Glutamatergic neuron (in vitro differentiated cells): ENCODE measurements at regions not wholly inside any gene's neighbourhood (a gene's known extent, or its start where the extent isn't known, plus 50 kb on each side); places are given as distances from the start of the nearest gene placed in this dataset.

Source experiments
- DNase-seq: peaks from one replicate; pipeline ENCODE4 v3.0.0; 2022
- H3K27ac Mint-ChIP-seq: one replicate; pipeline ENCODE4 v1.8.0; 2020; ENCODE audit warnings: mild to moderate bottlenecking, mixed read lengths, inconsistent platforms; ENCODE audit not compliant: unreplicated experiment
- H3K27me3 Mint-ChIP-seq: one replicate; pipeline ENCODE4 v1.8.0; 2020; ENCODE audit warnings: mild to moderate bottlenecking, moderate library complexity, mixed read lengths, inconsistent platforms; ENCODE audit not compliant: unreplicated experiment
- H3K36me3 Mint-ChIP-seq: one replicate; pipeline ENCODE4 v1.8.0; 2020; ENCODE audit warnings: mild to moderate bottlenecking, mixed read lengths, inconsistent platforms; ENCODE audit not compliant: unreplicated experiment
- H3K4me1 Mint-ChIP-seq: one replicate; pipeline ENCODE4 v1.8.0; 2020; ENCODE audit warnings: mild to moderate bottlenecking, low read depth, mixed read lengths, inconsistent platforms; ENCODE audit not compliant: unreplicated experiment
- H3K4me3 Mint-ChIP-seq: one replicate; pipeline ENCODE4 v1.8.0; 2020; ENCODE audit warnings: mild to moderate bottlenecking, mixed read lengths, inconsistent platforms; ENCODE audit not compliant: unreplicated experiment
- H3K9me3 Mint-ChIP-seq: one replicate; pipeline ENCODE4 v1.8.0; 2020; ENCODE audit warnings: mild to moderate bottlenecking, moderate library complexity, mixed read lengths, inconsistent platforms; ENCODE audit not compliant: unreplicated experiment
- TF ChIP-seq, protein P1 (sequence below): fragments of 200-600 bp; sonication (generic); IDR thresholded peaks from one replicate; pipeline ENCODE4 v1.5.0; 2021; ENCODE audit not compliant: partially characterized antibody, unreplicated experiment

DNA sequence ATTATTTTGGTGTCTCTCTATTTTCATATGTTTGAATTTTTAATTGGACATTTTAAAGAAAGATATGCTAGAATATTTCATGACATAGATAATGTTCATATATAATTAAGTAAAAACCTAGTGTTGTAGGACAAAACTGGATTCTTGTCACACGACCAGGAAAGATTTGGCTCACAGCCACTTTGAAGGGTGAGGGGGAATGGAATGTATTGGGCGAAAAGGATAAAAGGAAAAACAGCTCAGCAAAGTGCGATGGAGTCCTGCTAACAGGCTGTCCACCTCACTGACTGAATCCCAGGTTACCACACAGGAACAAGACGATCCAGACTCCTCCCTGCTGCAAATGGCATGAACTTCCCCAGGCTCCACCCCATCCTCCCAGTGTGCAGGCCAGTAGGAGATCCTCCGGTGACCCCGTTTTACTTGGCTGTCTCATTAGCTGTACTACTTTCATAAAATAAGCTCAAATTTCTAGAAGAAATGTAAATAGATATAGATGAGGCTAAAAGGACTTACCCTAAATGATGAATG lies 186.2 kb downstream of the CD47 start:
- no peak overlapping the region for H3K27ac Mint-ChIP-seq
- TF ChIP-seq, protein P1, sequence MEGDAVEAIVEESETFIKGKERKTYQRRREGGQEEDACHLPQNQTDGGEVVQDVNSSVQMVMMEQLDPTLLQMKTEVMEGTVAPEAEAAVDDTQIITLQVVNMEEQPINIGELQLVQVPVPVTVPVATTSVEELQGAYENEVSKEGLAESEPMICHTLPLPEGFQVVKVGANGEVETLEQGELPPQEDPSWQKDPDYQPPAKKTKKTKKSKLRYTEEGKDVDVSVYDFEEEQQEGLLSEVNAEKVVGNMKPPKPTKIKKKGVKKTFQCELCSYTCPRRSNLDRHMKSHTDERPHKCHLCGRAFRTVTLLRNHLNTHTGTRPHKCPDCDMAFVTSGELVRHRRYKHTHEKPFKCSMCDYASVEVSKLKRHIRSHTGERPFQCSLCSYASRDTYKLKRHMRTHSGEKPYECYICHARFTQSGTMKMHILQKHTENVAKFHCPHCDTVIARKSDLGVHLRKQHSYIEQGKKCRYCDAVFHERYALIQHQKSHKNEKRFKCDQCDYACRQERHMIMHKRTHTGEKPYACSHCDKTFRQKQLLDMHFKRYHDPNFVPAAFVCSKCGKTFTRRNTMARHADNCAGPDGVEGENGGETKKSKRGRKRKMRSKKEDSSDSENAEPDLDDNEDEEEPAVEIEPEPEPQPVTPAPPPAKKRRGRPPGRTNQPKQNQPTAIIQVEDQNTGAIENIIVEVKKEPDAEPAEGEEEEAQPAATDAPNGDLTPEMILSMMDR: no peak
- H3K4me3 Mint-ChIP-seq: no peak overlapping the region

DNA sequence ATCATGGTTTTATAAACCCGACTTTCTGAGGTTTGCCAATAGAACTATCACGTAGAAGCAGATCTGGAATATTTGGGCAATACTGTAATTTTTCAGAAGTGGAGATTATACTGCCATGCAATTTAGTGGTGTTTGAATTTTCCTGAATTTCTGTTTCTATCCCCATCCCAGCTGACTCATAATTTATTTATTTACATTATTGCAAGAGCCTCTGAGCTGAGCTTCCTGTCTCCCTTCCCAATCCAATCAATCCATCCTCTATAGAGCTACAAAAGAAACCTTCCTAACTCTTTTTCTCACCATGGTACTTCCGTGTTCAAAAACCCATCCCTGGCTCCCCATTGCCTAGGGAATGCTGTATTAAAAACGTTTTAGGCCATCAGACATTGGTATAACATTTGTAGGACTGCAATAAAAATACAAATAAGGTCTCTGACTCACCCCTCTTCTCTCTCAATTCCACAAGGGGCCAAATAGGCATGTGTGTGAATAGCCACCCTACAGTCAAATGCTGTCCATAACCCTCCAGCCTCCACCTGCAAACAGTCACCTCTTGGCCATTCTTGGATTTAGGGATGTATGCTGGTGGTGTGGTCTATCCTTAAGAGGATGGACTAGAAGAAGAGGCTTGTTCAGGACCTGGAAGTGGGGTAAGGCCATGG lies 190.7 kb downstream of the CD47 start:
- TF ChIP-seq, protein P1: no peak
- H3K4me1 Mint-ChIP-seq: no peaks in the 10 kb centered on the region
- no peaks in the 10 kb centered on the region for H3K27me3 Mint-ChIP-seq
- H3K9me3 Mint-ChIP-seq: no peaks in the 10 kb centered on the region
- H3K4me3 Mint-ChIP-seq: no peak overlapping the region
- no peak for DNase-seq
- H3K36me3 Mint-ChIP-seq: no peaks in the 10 kb centered on the region
- no peak overlapping the region for H3K27ac Mint-ChIP-seq

More for the DNA sequence above, 186.2 kb downstream of the CD47 start:
- no peaks in the 10 kb centered on the region for H3K27me3 Mint-ChIP-seq
- no peaks in the 10 kb centered on the region for H3K9me3 Mint-ChIP-seq
- H3K36me3 Mint-ChIP-seq: no peaks in the 10 kb centered on the region
- no peaks in the 10 kb centered on the region for H3K4me1 Mint-ChIP-seq
- DNase-seq: no peak

DNA sequence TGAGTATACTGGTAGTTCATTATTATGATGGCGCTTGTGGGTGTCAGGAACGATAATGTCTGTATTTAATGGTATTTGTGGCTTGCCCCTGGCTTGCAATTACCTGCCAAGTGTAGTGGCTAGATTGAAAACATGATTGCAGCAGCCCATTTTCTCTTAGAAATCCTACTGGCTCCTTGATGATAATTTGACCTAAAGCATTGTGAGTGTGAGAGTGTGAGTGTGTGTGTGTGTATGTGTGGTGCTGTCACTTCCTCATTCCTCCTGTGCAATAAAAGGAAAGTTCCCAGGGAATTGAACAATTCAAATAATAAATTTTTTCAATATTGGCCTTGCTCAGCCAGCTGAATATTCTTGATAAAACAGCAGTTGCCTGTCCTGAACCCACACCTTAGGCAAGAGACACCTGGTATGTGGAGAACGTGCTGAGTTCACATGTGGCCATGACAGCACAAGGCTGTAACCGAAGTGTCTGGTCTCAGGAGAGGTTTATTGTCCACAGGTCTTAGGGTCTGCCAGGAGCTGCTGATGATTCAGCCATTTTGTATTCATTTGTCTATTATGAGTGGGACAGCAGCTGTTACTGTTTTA lies 193.3 kb downstream of the CD47 start:
- H3K36me3 Mint-ChIP-seq: no peaks in the 10 kb centered on the region
- no peak overlapping the region for H3K27ac Mint-ChIP-seq
- no peak overlapping the region for H3K4me3 Mint-ChIP-seq
- no peaks in the 10 kb centered on the region for H3K27me3 Mint-ChIP-seq
- no peaks in the 10 kb centered on the region for H3K4me1 Mint-ChIP-seq
- no peaks in the 10 kb centered on the region for H3K9me3 Mint-ChIP-seq
- TF ChIP-seq, protein P1: no peak
- no peak for DNase-seq

DNA sequence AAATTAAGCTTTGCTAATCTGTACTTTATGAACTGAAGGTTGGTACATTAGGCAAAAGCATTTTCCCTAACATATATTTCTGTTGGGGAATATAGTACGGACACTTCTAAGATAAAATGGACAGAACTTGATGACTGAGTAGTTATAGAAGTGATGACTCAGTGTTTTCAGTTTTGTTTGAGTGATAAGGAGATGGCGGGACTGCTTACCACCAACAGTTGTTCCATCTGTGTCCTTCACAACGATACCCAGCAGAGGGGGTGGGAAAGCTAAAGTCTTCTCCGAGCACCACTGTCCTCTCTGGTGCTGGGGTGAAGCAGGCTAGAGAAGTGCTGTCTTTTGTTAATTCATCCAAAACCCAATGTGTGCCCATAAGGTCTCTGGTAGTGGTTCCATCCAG lies 195.8 kb downstream of the CD47 start:
- H3K36me3 Mint-ChIP-seq: no peaks in the 10 kb centered on the region
- H3K9me3 Mint-ChIP-seq: no peaks in the 10 kb centered on the region
- TF ChIP-seq, protein P1: no peak
- no peak for DNase-seq
- no peak overlapping the region for H3K27ac Mint-ChIP-seq
- no peaks in the 10 kb centered on the region for H3K27me3 Mint-ChIP-seq
- H3K4me3 Mint-ChIP-seq: no peak overlapping the region
- no peaks in the 10 kb centered on the region for H3K4me1 Mint-ChIP-seq

DNA sequence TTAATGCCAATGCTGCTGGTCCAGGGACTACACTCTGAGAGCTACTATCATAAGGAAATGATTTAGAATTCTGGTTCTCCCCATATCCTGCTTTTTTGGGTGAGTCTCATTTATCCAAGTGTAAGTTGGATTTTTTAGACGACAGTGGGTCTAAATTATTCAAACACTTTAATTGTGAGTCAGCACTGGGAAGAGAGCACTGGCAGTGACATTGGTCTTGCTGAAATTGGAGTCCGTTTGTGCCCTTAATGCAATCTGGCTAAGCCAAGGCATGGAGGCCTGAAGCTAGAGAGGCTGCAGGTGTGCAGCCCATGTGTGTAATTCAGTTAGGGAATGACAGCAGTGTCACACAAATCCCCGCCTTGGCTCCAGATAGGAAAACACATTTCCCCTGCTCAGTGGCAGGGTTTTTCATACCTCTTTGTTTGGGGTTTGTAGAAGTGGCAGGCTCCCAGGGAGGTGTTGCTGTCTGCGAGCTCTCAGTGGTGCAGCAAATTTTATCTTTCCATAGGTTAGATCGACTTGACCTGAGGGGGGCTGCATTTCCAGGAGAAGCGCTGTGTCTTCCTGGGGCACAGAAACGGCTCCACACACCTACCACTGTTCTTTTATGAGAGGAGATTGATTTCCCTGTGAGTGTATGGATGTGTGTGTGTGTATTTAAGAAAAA lies 197.7 kb downstream of the CD47 start:
- TF ChIP-seq, protein P1: no peak
- Mint-ChIP-seq H3K4me1 (no peaks in the 10 kb centered on the region), H3K9me3 (peaks cover 2% of the 10 kb centered on the region), H3K4me3 (no peak overlapping the region), H3K27ac (no peak overlapping the region), H3K27me3 (no peaks in the 10 kb centered on the region), H3K36me3 (peaks cover 9% of the 10 kb centered on the region)
- no peak for DNase-seq
